CD14-positive monocyte (primary cell): ENCODE measurements at regions not wholly inside any gene's neighbourhood (a gene's known extent, or its start where the extent isn't known, plus 50 kb on each side); places are given as distances from the start of the nearest gene placed in this dataset.

Experiments used
- DNase-seq, 3 donors: peaks; one replicate each; pipeline ENCODE4 v3.0.0-alpha.2; 2011 to 2022
- H2AFZ ChIP-seq: 2 replicates; pipeline ENCODE4 v1.6.0; 2012; ENCODE audit warnings: mild to moderate bottlenecking, low read depth, low read length, inconsistent platforms; ENCODE audit not compliant: insufficient read depth, poor library complexity, severe bottlenecking
- H3K27ac ChIP-seq, 2 donors: 1 replicate in 1 of 2; 2 replicates in 1 of 2; pipeline ENCODE4 v1.5.1; 2012 to 2013; ENCODE audit warnings: low read length in 2 of 2, control low read depth in 1 of 2, inconsistent platforms in 1 of 2, low read depth in 1 of 2, mild to moderate bottlenecking in 1 of 2
- H3K27me3 ChIP-seq, 2 donors: one replicate each; pipeline versions ENCODE4 v1.6.0 to v1.6.1; 2011 to 2013; ENCODE audit warnings: low read length in 2 of 2; ENCODE audit not compliant: control insufficient read depth in 2 of 2, insufficient read depth in 2 of 2
- H3K36me3 ChIP-seq, 2 donors: replicated peaks in 1 of 2; 1 replicate in 1 of 2; 2 replicates in 1 of 2; pipeline versions ENCODE4 v1.5.1 to v1.6.1; 2012 to 2013; ENCODE audit warnings: low read length in 2 of 2, control low read depth in 1 of 2, inconsistent platforms in 1 of 2, mild to moderate bottlenecking in 1 of 2; ENCODE audit not compliant: insufficient read depth in 2 of 2, control insufficient read depth in 1 of 2
- H3K4me1 ChIP-seq, 2 donors: 1 replicate in 1 of 2; 2 replicates in 1 of 2; pipeline versions ENCODE4 v1.5.1 to v1.6.1; 2012 to 2013; ENCODE audit warnings: low read length in 2 of 2, control low read depth in 1 of 2, inconsistent platforms in 1 of 2, mild to moderate bottlenecking in 1 of 2, moderate library complexity in 1 of 2; ENCODE audit not compliant: insufficient read depth in 2 of 2, control insufficient read depth in 1 of 2
- H3K4me2 ChIP-seq: replicated peaks from 2 replicates; pipeline ENCODE3; 2012; ENCODE audit warnings: low read length, moderate library complexity, mild to moderate bottlenecking; ENCODE audit not compliant: poor library complexity, severe bottlenecking; ENCODE audit errors: extremely low read depth
- H3K4me3 ChIP-seq, 3 experiments: fragments of 200-600 bp in 1 of 3; sonication (generic) in 1 of 3; replicated peaks in 1 of 3; 1 replicate in 2 of 3; 2 replicates in 1 of 3; pipeline ENCODE4 v1.5.1; 2011 to 2013; ENCODE audit warnings: low read length in 3 of 3, mild to moderate bottlenecking in 3 of 3, control low read depth in 2 of 3, low read depth in 2 of 3, inconsistent platforms in 1 of 3, moderate library complexity in 1 of 3
- H3K79me2 ChIP-seq: 2 replicates; pipeline ENCODE4 v1.6.0; 2012; ENCODE audit warnings: mild to moderate bottlenecking, control low read depth, inconsistent platforms, low read length, moderate library complexity; ENCODE audit not compliant: insufficient read depth
- H3K9ac ChIP-seq: 2 replicates; pipeline ENCODE4 v1.6.0; 2017; ENCODE audit warnings: low read length, mild to moderate bottlenecking; ENCODE audit not compliant: insufficient read depth, poor library complexity, severe bottlenecking
- H3K9me3 ChIP-seq, 2 donors: replicated peaks in 1 of 2; 1 replicate in 1 of 2; 2 replicates in 1 of 2; pipeline versions ENCODE4 v1.5.1 to v1.6.1; 2012 to 2013; ENCODE audit warnings: low read length in 2 of 2, control low read depth in 1 of 2; ENCODE audit not compliant: control insufficient read depth in 1 of 2, insufficient read depth in 1 of 2
- H4K20me1 ChIP-seq: 2 replicates; pipeline ENCODE4 v1.6.0; 2012; ENCODE audit warnings: mild to moderate bottlenecking, low read length, control low read depth, moderate library complexity; ENCODE audit not compliant: insufficient read depth
- H3K27ac Mint-ChIP-seq, 7 donors: one replicate each; pipeline ENCODE4 v1.8.0; 2020; ENCODE audit warnings: mild to moderate bottlenecking in 7 of 7, mixed read lengths in 7 of 7, moderate library complexity in 6 of 7, inconsistent platforms in 2 of 7
- H3K27me3 Mint-ChIP-seq, 3 donors: one replicate each; pipeline ENCODE4 v1.8.0; 2021 to 2022; ENCODE audit warnings: low read depth in 3 of 3, mild to moderate bottlenecking in 3 of 3, mixed read lengths in 3 of 3, moderate library complexity in 3 of 3, inconsistent platforms in 1 of 3
- H3K36me3 Mint-ChIP-seq, 2 donors: one replicate each; pipeline ENCODE4 v1.8.0; 2020; ENCODE audit warnings: mixed read lengths in 2 of 2, inconsistent platforms in 1 of 2, mild to moderate bottlenecking in 1 of 2
- H3K4me1 Mint-ChIP-seq: one replicate; pipeline ENCODE4 v1.8.0; 2020; ENCODE audit warnings: mild to moderate bottlenecking, mixed read lengths
- H3K4me3 Mint-ChIP-seq, 2 donors: one replicate each; pipeline ENCODE4 v1.8.0; 2020; ENCODE audit warnings: mild to moderate bottlenecking in 2 of 2, mixed read lengths in 2 of 2, moderate library complexity in 1 of 2
- H3K9me3 Mint-ChIP-seq, 7 donors: one replicate each; pipeline ENCODE4 v1.8.0; 2020 to 2022; ENCODE audit warnings: mixed read lengths in 7 of 7, mild to moderate bottlenecking in 6 of 7, moderate library complexity in 6 of 7, inconsistent platforms in 2 of 7
- CTCF ChIP-seq: fragments of 200-600 bp; IDR thresholded peaks from one replicate; pipeline ENCODE4 v1.8.0; 2022; ENCODE audit warnings: antibody characterized with exemption, mild to moderate bottlenecking
- WGBS: methylation state at CpG from one replicate; pipeline ENCODE4 v1.1.5; 2013; ENCODE audit warnings: missing lambda C conversion rate; ENCODE audit not compliant: insufficient coverage; 5-methylcytosine and 5-hydroxymethylcytosine counted together
- intact Hi-C, 2 donors: fragments of 100-400 bp; cut with micrococcal nuclease; formaldehyde crosslinking; loops; one replicate each; pipeline versions ENCODE4 v1.15.0 to v1.15.1; 2023

GRCh38 chr5:89471541-89471940 lies 588.6 kb upstream of the MEF2C start:
- Mint-ChIP-seq H3K27me3 (no peaks in the 10 kb centered on the region), H3K36me3 (no peaks in the 10 kb centered on the region), H3K4me3 (no peak overlapping the region), H3K27ac (no peak overlapping the region), H3K9me3 (peaks cover 0 to 6% (median 0%) of the 10 kb centered on the region in 7 donors), H3K4me1 (peaks cover 4% of the 10 kb centered on the region)
- Histone ChIP-seq H3K27me3 (no peaks in the 10 kb centered on the region), H4K20me1 (no peaks in the 10 kb centered on the region), H3K36me3 (no peaks in the 10 kb centered on the region), H3K4me2 (no peak overlapping the region), H3K79me2 (no peaks in the 10 kb centered on the region), H3K27ac (no peak overlapping the region), H3K4me3 (no peak overlapping the region), H3K9ac (no peak overlapping the region), H3K4me1 (peaks cover 0 to 3% of the 10 kb centered on the region in 2 donors), H3K9me3 (no peaks in the 10 kb centered on the region), H2AFZ (no peak overlapping the region)
- 82% methylated on average over 1 of the region's 1 CpG for WGBS
- no peak for DNase-seq
- no peak for TF ChIP-seq CTCF
- intact Hi-C loops = no loop called here

DNA sequence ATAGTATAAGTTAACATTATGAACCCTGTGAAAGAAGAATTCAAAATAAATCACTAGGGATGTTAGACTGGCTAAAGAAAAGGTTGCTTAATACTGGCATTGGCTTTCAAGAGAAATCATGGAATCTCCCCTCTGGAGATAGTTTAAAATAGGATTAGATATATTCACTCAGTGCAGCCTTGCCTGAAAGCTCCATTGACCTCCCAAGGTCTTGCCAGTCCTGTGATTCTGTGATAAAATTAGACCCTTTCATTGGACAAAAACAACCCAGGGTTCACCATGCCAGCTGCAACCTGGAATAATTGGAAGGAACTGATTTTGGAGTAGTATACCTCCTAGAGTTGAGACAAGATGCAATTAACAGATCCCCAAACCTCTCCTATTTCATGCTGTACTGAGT lies 588.1 kb upstream of the MEF2C start:
- H3K4me1 ChIP-seq = peaks cover 0 to 3% of the 10 kb centered on the region in 2 donors
- no peak for TF ChIP-seq CTCF
- peaks cover 0 to 6% (median 0%) of the 10 kb centered on the region in 7 donors for H3K9me3 Mint-ChIP-seq
- H3K4me3 ChIP-seq = no peak overlapping the region
- no peaks in the 10 kb centered on the region for H3K36me3 ChIP-seq
- no peaks in the 10 kb centered on the region for H3K27me3 ChIP-seq
- H3K9me3 ChIP-seq = no peaks in the 10 kb centered on the region
- no peaks in the 10 kb centered on the region for H3K36me3 Mint-ChIP-seq
- intact Hi-C loops = no loop called here
- no peak overlapping the region for H3K27ac ChIP-seq
- no peaks in the 10 kb centered on the region for H3K27me3 Mint-ChIP-seq
- no peak overlapping the region for H3K4me3 Mint-ChIP-seq
- H3K27ac Mint-ChIP-seq = no peak overlapping the region
- no peaks in the 10 kb centered on the region for H4K20me1 ChIP-seq
- peaks cover 4% of the 10 kb centered on the region for H3K4me1 Mint-ChIP-seq
- H2AFZ ChIP-seq = no peak overlapping the region
- no peak overlapping the region for H3K9ac ChIP-seq
- H3K79me2 ChIP-seq = no peaks in the 10 kb centered on the region
- no peak overlapping the region for H3K4me2 ChIP-seq
- no peak for DNase-seq
